WTC11 (cell line): ENCODE measurements at regions not wholly inside any gene's neighbourhood (a gene's known extent, or its start where the extent isn't known, plus 50 kb on each side); places are given as distances from the start of the nearest gene placed in this dataset.

ENCODE experiments used
- ATAC-seq: fragments of 200-7000 bp; cut with Tn5 transposase; 2 replicates; pipeline ENCODE4 v1.10.0; 2021; ENCODE audit warnings: mild to moderate bottlenecking, moderate library complexity
- CTCF ChIA-PET: fragments of 300-600 bp; sonication (Branson Sonifier 250); formaldehyde crosslinking; loops from one replicate; lab custom pipeline; 2021; ENCODE audit warnings: antibody characterized with exemption; lab: Charles Lee
- POLR2A ChIA-PET: fragments of 350-600 bp; sonication (Branson Sonifier 250); formaldehyde crosslinking; loops from one replicate; lab custom pipeline; 2021; ENCODE audit warnings: antibody characterized with exemption; lab: Charles Lee
- DNase-seq: peaks from one replicate; pipeline ENCODE4 v3.0.0; 2021; ENCODE audit warnings: low spot score
- H3K27ac Mint-ChIP-seq: 2 replicates; pipeline ENCODE4 v1.8.0; 2021; ENCODE audit warnings: mixed read lengths
- H3K27me3 Mint-ChIP-seq: 2 replicates; pipeline ENCODE4 v1.8.0; 2021; ENCODE audit warnings: low read depth, mild to moderate bottlenecking, moderate library complexity, mixed read lengths
- H3K36me3 Mint-ChIP-seq: 2 replicates; pipeline ENCODE4 v1.8.0; 2021; ENCODE audit warnings: mixed read lengths
- H3K4me1 Mint-ChIP-seq: 2 replicates; pipeline ENCODE4 v1.8.0; 2022; ENCODE audit warnings: mixed read lengths
- H3K4me3 Mint-ChIP-seq: 2 replicates; pipeline ENCODE4 v1.8.0; 2021; ENCODE audit warnings: mild to moderate bottlenecking, moderate library complexity, mixed read lengths
- H3K9me3 Mint-ChIP-seq: 2 replicates; pipeline ENCODE4 v1.8.0; 2021; ENCODE audit warnings: mixed read lengths
- ESRRA ChIP-seq: sonication (generic); formaldehyde crosslinking; IDR thresholded peaks from 2 replicates; pipeline ENCODE4 v1.8.1; 2022; ENCODE audit warnings: mild to moderate bottlenecking, missing genetic modification reagents, borderline replicate concordance
- IRF2 ChIP-seq: sonication (generic); formaldehyde crosslinking; IDR thresholded peaks from 2 replicates; pipeline ENCODE4 v1.8.0; 2022; ENCODE audit warnings: low read depth, missing genetic modification reagents, borderline replicate concordance
- KAT7 ChIP-seq: sonication (generic); formaldehyde crosslinking; IDR thresholded peaks from 2 replicates; pipeline ENCODE4 v1.8.1; 2023; ENCODE audit warnings: missing genetic modification reagents, mild to moderate bottlenecking, borderline replicate concordance
- RORB ChIP-seq: fragments of 250-450 bp; sonication (Bioruptor Pico); IDR thresholded peaks from 2 replicates; pipeline ENCODE4 v1.9.0; 2021; ENCODE audit warnings: mild to moderate bottlenecking
- SOX15 ChIP-seq: fragments of 250-450 bp; sonication (Bioruptor Pico); IDR thresholded peaks from 2 replicates; pipeline ENCODE4 v1.9.0; 2021; ENCODE audit warnings: mild to moderate bottlenecking
- SP1 ChIP-seq: sonication (generic); formaldehyde crosslinking; conservative IDR thresholded peaks from 2 replicates; pipeline ENCODE4 v1.8.1; 2022; ENCODE audit warnings: missing genetic modification reagents
- TEAD4 ChIP-seq: sonication (generic); formaldehyde crosslinking; IDR thresholded peaks from 2 replicates; pipeline ENCODE4 v1.8.0; 2022; ENCODE audit warnings: mild to moderate bottlenecking, missing genetic modification reagents
- TP53 ChIP-seq: sonication (generic); formaldehyde crosslinking; IDR thresholded peaks from 2 replicates; pipeline ENCODE4 v1.8.1; 2023; ENCODE audit warnings: mild to moderate bottlenecking, missing genetic modification reagents
- ZNF138 ChIP-seq: sonication (generic); formaldehyde crosslinking; conservative IDR thresholded peaks from 2 replicates; pipeline ENCODE4 v1.8.1; 2022; ENCODE audit warnings: mild to moderate bottlenecking, moderate library complexity, missing genetic modification reagents
- ZNF232 ChIP-seq: sonication (generic); formaldehyde crosslinking; IDR thresholded peaks from 2 replicates; pipeline ENCODE4 v1.8.0; 2022; ENCODE audit warnings: mild to moderate bottlenecking, missing genetic modification reagents
- ZNF396 ChIP-seq: fragments of 250-450 bp; sonication (Bioruptor Pico); IDR thresholded peaks from 2 replicates; pipeline ENCODE4 v1.8.0; 2021; ENCODE audit warnings: mild to moderate bottlenecking, moderate library complexity, borderline replicate concordance
- TF ChIP-seq, protein P1 (sequence below): fragments of 250-450 bp; sonication (Bioruptor Pico); IDR thresholded peaks from 2 replicates; pipeline ENCODE4 v1.9.0; 2021; ENCODE audit warnings: mild to moderate bottlenecking, borderline replicate concordance
- TF ChIP-seq, protein P2 (sequence below): fragments of 250-450 bp; sonication (Bioruptor Pico); IDR thresholded peaks from 2 replicates; pipeline ENCODE4 v2.1.2; 2022; ENCODE audit warnings: mild to moderate bottlenecking, moderate library complexity
- TF ChIP-seq, protein P3 (sequence below): fragments of 250-450 bp; sonication (Bioruptor Pico); IDR thresholded peaks from 2 replicates; pipeline ENCODE4 v1.9.0; 2021; ENCODE audit warnings: mild to moderate bottlenecking
- TF ChIP-seq, protein P4 (sequence below): sonication (generic); formaldehyde crosslinking; IDR thresholded peaks from 2 replicates; pipeline ENCODE4 v1.8.1; 2023; ENCODE audit warnings: mild to moderate bottlenecking, missing genetic modification reagents, moderate library complexity

DNA sequence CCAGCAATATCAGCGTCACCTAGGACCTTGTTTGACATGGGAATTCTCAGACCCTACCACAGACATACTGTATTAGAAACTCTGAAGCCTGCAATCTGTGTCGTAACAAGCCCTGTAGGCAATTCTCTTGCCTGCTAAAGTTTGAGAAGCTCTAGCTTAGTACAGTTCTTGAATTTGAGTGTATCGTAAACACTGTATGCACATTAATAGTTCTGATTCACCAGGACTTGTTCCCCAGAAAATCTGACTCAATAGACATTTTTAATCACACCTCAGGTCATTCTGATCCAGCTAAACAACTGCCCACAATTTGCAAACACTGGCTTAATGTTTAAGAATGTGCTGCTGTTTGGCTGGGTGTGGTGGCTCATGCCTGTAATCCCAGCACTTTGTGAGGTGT lies 414.3 kb downstream of the TFAP2A start:
- H3K36me3 Mint-ChIP-seq, result no peaks in the 10 kb centered on the region
- H3K9me3 Mint-ChIP-seq, result no peaks in the 10 kb centered on the region
- H3K4me1 Mint-ChIP-seq, result no peaks in the 10 kb centered on the region
- DNase-seq (no peak), ATAC-seq (no peak)
- no peak overlapping the region for H3K27ac Mint-ChIP-seq
- CTCF ChIA-PET, result no interaction called here
- POLR2A ChIA-PET, result no interaction called here
- TF ChIP-seq IRF2 (CRISPR knock-in tag) (no peak), ZNF232 (no peak), ZNF138 (CRISPR knock-in tag) (no peak), KAT7 (CRISPR knock-in tag) (no peak), ZNF396 (CRISPR knock-in tag) (no peak), RORB (CRISPR knock-in tag) (no peak)
- TF ChIP-seq, protein P1, sequence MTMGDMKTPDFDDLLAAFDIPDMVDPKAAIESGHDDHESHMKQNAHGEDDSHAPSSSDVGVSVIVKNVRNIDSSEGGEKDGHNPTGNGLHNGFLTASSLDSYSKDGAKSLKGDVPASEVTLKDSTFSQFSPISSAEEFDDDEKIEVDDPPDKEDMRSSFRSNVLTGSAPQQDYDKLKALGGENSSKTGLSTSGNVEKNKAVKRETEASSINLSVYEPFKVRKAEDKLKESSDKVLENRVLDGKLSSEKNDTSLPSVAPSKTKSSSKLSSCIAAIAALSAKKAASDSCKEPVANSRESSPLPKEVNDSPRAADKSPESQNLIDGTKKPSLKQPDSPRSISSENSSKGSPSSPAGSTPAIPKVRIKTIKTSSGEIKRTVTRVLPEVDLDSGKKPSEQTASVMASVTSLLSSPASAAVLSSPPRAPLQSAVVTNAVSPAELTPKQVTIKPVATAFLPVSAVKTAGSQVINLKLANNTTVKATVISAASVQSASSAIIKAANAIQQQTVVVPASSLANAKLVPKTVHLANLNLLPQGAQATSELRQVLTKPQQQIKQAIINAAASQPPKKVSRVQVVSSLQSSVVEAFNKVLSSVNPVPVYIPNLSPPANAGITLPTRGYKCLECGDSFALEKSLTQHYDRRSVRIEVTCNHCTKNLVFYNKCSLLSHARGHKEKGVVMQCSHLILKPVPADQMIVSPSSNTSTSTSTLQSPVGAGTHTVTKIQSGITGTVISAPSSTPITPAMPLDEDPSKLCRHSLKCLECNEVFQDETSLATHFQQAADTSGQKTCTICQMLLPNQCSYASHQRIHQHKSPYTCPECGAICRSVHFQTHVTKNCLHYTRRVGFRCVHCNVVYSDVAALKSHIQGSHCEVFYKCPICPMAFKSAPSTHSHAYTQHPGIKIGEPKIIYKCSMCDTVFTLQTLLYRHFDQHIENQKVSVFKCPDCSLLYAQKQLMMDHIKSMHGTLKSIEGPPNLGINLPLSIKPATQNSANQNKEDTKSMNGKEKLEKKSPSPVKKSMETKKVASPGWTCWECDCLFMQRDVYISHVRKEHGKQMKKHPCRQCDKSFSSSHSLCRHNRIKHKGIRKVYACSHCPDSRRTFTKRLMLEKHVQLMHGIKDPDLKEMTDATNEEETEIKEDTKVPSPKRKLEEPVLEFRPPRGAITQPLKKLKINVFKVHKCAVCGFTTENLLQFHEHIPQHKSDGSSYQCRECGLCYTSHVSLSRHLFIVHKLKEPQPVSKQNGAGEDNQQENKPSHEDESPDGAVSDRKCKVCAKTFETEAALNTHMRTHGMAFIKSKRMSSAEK (CRISPR knock-in tag), result no peak
- TF ChIP-seq, protein P2, sequence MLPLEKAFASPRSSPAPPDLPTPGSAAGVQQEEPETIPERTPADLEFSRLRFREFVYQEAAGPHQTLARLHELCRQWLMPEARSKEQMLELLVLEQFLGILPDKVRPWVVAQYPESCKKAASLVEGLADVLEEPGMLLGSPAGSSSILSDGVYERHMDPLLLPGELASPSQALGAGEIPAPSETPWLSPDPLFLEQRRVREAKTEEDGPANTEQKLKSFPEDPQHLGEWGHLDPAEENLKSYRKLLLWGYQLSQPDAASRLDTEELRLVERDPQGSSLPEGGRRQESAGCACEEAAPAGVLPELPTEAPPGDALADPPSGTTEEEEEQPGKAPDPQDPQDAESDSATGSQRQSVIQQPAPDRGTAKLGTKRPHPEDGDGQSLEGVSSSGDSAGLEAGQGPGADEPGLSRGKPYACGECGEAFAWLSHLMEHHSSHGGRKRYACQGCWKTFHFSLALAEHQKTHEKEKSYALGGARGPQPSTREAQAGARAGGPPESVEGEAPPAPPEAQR (CRISPR knock-in tag), result no peak
- TF ChIP-seq, protein P3, sequence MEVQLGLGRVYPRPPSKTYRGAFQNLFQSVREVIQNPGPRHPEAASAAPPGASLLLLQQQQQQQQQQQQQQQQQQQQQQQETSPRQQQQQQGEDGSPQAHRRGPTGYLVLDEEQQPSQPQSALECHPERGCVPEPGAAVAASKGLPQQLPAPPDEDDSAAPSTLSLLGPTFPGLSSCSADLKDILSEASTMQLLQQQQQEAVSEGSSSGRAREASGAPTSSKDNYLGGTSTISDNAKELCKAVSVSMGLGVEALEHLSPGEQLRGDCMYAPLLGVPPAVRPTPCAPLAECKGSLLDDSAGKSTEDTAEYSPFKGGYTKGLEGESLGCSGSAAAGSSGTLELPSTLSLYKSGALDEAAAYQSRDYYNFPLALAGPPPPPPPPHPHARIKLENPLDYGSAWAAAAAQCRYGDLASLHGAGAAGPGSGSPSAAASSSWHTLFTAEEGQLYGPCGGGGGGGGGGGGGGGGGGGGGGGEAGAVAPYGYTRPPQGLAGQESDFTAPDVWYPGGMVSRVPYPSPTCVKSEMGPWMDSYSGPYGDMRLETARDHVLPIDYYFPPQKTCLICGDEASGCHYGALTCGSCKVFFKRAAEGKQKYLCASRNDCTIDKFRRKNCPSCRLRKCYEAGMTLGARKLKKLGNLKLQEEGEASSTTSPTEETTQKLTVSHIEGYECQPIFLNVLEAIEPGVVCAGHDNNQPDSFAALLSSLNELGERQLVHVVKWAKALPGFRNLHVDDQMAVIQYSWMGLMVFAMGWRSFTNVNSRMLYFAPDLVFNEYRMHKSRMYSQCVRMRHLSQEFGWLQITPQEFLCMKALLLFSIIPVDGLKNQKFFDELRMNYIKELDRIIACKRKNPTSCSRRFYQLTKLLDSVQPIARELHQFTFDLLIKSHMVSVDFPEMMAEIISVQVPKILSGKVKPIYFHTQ (CRISPR knock-in tag), result no peak
- TF ChIP-seq, all 79 proteins: peak for 0
- H3K27me3 Mint-ChIP-seq, result no peaks in the 10 kb centered on the region
- no peak overlapping the region for H3K4me3 Mint-ChIP-seq

DNA sequence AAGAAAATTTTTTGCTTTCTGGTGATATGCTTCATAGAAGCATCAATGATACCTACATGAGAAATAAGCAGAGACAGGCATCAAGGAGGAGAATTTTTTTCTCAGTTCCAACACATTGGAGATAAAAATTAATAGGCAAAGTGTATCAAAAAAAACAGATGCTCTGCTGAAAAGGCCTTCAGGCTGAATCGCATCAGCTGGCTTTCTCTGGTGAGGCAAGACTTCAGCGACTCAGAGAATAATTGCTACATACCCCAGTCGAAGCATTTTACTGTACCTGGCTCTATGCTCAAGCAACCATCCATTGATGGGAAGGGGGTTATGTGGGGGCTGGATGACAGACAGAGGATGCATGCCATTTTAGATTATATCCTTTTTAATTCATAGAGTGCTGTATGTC lies 415.1 kb downstream of the TFAP2A start:
- CTCF ChIA-PET, result no interaction called here
- ATAC-seq (no peak), DNase-seq (no peak)
- Mint-ChIP-seq H3K27me3 (no peaks in the 10 kb centered on the region), H3K4me3 (no peak overlapping the region), H3K4me1 (no peaks in the 10 kb centered on the region), H3K27ac (no peak overlapping the region), H3K9me3 (peaks cover 3% of the 10 kb centered on the region), H3K36me3 (no peaks in the 10 kb centered on the region)
- POLR2A ChIA-PET, result interaction anchor here (0.6 kb wide), 1 partner anchor 33 kb away, joined by 3 read pairs; no protein-coding TSS in a partner anchor
- TF ChIP-seq, protein P4, sequence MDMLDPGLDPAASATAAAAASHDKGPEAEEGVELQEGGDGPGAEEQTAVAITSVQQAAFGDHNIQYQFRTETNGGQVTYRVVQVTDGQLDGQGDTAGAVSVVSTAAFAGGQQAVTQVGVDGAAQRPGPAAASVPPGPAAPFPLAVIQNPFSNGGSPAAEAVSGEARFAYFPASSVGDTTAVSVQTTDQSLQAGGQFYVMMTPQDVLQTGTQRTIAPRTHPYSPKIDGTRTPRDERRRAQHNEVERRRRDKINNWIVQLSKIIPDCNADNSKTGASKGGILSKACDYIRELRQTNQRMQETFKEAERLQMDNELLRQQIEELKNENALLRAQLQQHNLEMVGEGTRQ (CRISPR knock-in tag), result no peak
- no peak for TF ChIP-seq TEAD4
- TF ChIP-seq TP53, result no peak
- TF ChIP-seq SOX15 (CRISPR knock-in tag), result no peak
- no peak for TF ChIP-seq SP1 (CRISPR knock-in tag)
- TF ChIP-seq ESRRA (CRISPR knock-in tag), result no peak
- TF ChIP-seq ZNF396 (CRISPR knock-in tag), result no peak
